ENCODE measurements at regions not wholly inside any gene's neighbourhood (a gene's known extent, or its start where the extent isn't known, plus 50 kb on each side); places are given as distances from the start of the nearest gene placed in this dataset.

DNA sequence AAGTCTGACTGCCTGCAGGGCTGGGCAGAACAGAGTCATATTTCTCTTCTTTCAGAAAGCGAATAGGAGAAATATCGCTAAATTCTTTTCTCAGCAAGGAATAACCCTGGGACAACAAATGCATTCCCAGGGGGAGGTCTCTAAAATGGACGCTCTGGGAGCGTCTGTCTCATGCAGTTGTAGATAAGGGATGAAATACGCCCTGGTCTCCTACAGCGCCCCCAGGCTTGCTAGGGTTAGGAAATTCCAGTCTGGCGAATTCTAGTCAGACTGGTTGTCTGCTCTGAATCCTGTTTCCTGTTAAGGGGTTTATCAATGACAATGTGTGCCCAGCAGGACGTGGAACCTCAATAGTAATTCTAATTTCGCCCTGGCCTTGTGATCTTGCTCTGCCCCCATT is 1214.1 kb downstream of the DIAPH3 start:
- TF ChIP-seq POLR2AphosphoS5 (IDR thresholded peaks at IDR 0.05; ENCODE audit: low read depth) (no peak), CREB1 (CRISPR knock-in tag; IDR thresholded peaks at IDR 0.05; ENCODE audit: low read depth) (no peak), EZH2phosphoT487 (IDR thresholded peaks at IDR 0.05; ENCODE audit: unreplicated experiment) (no peak), REST (IDR thresholded peaks at IDR 0.05; ENCODE audit: unreplicated experiment) (no peak), JUNB (IDR thresholded peaks at IDR 0.05; ENCODE audit: unreplicated experiment) (no peak), NANOG (IDR thresholded peaks at IDR 0.05; ENCODE audit: borderline replicate concordance) (no peak), EZH2 (IDR thresholded peaks at IDR 0.05; ENCODE audit: low read depth, unreplicated experiment) (no peak), ETS1 (IDR thresholded peaks at IDR 0.05) (no peak)
- TF ChIP-seq, protein P1, sequence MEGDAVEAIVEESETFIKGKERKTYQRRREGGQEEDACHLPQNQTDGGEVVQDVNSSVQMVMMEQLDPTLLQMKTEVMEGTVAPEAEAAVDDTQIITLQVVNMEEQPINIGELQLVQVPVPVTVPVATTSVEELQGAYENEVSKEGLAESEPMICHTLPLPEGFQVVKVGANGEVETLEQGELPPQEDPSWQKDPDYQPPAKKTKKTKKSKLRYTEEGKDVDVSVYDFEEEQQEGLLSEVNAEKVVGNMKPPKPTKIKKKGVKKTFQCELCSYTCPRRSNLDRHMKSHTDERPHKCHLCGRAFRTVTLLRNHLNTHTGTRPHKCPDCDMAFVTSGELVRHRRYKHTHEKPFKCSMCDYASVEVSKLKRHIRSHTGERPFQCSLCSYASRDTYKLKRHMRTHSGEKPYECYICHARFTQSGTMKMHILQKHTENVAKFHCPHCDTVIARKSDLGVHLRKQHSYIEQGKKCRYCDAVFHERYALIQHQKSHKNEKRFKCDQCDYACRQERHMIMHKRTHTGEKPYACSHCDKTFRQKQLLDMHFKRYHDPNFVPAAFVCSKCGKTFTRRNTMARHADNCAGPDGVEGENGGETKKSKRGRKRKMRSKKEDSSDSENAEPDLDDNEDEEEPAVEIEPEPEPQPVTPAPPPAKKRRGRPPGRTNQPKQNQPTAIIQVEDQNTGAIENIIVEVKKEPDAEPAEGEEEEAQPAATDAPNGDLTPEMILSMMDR (conservative IDR thresholded peaks at IDR 0.05; ENCODE audit: low read depth in 2 of 2), result peak in 1 of 2 experiments; percentile 29; a peak in 1 of 4 replicates

Measured in GM23338 (cell line).